HG03520 (cell line): ENCODE measurements at regions not wholly inside any gene's neighbourhood (a gene's known extent, or its start where the extent isn't known, plus 50 kb on each side); places are given as distances from the start of the nearest gene placed in this dataset.

Experiments used
- ATAC-seq: cut with Tn5 transposase; IDR thresholded peaks from one replicate; pipeline ENCODE4 v1.9.1; 2021; ENCODE audit warnings: mild to moderate bottlenecking, moderate library complexity; ENCODE audit not compliant: unreplicated experiment

DNA sequence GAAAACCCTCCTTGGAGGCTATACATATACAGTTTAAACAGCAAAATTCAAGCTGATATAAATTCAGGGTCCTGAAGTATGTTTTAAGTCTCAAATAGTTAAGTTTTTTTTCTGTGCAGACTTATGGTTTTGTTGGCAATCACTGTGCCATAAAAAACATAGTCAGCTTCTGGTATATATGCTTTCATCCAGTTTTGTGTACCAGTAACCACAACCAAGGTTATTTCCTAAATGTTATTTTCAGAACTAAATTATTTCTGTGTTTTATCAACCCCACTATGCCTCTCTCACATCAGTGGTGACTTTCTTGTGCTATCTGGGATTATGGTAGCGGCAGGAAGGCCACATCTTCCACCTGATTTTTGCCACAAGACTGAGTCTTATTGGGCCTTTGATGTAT, 107.7 kb upstream of the SMARCA2 start:
- ATAC-seq, result no peak

DNA sequence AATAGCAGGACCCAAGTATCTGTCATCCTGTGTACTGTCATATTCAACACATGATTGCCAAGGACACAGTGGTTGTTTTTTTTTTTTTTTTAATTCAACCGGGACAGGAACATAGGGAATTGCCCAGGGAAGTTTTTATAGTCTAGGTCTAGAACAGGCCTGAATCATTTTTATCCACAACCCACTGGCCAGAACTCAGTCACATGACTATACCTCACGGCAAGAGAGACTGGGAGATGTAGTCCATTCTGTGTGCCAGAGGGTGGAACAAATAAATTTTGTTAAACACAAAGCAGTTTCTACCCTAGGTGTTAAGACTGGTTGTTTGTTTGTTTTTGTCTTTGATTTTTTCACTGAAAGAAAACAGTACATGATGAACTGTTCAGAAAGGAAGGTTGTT, 105.8 kb upstream of the SMARCA2 start:
- no peak for ATAC-seq

DNA sequence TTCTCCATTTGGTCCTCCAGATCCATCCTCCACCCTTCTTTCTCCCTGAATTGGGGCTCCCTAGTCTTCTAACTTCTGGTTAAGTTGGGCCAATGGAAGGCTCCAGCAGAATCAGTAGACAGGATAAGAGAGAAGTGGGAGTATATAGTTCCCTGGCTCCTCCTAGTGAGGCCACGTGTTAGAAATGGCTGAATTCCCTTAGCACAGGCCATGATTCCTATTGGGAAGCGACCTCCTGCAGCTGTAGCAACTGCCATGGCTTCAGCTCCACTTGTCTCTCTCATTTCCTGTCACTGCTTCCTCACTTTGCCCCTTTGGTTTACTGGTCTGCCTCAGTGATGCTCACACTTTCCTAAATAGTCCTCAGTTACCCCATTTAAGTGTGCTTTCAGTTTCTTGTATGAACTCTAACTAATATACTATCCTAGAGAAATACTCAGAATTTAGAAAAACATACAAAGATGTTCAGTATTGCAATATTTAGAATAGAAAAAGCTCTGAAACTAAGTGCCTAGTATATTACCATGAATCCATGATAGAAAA, 104.8 kb upstream of the SMARCA2 start:
- ATAC-seq, result no peak

DNA sequence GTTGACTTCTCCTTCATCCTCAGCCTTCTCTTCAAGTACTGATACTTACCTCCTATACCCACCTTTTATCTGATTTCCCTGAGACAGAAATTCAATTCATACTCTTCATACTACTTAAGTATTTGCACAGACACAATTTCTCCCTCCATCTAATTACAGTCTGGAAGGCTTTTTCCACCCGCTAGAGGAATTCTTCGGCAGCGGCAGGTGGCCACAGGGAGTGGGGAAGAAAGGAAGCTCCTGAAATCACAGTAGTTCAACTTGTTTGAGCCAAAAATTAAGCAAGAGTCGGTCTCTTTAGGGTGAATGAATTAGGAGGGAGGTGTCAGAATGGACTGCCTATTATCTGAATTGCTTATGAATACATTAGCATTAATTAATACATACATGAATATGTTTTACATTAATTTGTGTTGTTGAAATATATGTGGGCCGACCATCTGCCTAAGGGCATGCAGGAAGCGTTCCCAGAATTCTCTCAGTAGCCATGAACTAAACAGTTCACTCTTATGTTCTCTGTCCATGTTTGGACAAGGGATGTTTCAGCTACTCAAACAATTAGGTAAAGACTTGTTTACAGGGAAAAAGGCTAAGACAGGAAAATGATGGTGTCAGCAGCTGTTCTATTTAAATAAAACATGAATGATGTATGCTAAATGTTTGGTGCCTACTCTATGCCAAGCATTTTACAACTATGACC, 101.4 kb upstream of the SMARCA2 start:
- no peak for ATAC-seq

DNA sequence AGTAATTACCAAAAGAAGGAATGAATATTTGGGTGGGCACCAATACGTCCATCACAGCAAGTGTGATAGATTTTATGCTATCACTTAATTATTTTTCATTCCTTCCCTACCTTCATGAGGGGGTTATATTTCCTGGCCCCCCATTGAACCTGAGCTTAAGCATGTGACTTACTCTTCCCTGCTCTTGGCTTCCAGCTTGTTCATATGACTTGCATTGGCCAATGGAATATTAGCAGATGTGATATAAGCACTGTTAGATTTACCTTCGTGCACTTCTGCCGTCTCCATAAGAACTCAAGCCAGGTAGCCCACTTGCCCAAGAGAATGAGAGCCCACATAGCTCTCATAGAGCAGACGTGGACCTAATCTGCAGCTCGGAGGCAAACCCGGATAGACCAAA, 99.1 kb upstream of the SMARCA2 start:
- ATAC-seq, result no peak

DNA sequence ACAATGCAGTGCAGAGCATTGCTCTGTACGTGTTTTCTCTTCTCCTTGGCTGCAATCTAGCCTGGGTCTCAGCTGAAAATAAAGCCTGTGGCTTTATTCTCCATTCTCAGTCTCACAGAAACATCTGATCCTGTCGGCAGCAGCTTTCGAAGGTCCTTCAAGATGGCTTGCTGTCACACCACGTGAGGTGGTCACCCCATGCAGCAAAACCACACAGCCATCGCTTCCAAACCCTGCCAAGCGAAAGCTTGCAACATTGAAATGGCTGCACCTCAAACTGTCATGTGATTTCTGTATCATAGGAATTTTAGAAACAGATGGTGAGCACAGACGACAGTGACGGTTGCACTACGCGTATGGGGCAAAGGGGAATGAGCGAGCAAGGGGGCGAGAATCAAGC, 98.5 kb upstream of the SMARCA2 start:
- no peak for ATAC-seq

DNA sequence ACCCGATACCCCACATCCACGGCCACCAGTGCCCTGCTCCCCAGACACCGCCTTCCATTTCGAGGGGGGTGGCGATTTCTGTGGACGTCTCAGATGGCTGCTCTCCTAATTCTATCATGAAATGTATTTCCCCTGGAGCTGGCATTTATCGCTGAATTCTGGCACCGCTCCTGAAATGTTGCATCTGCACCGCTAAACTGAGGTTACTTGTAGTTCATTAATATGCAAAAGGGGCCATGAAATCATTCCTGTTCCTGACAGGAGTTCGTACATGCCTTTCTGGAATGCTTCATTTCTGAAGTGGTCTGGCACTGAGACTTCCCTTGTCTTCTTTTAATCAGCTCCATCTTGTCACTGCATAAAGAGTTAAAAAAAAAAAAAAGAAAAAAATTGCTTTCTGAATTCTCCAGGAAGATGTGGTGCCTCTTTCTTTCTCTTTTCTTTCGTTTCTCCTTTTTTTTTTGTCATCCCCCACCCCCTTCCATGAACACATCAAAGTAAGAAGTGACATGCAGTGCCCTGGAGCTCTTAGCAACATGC, 97.7 kb upstream of the SMARCA2 start:
- no peak for ATAC-seq

DNA sequence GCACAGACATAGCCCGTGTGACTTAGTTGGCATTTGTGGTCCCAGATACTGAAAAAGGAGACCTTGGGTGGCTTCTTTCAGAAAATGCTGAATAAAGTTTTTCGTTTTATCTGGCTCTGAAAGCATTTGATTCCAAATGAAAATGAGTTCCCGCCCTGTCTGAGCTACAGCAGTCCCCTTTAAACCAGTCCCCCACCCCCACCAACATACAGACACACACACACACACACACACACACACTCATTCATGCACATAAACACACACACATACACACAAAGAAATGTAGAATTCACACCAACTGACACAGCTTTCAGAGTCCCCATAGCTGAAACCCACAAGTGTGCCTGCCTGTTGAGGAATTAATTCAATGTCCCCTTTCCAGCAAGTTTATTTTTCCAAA, 97.0 kb upstream of the SMARCA2 start:
- ATAC-seq, result no peak

DNA sequence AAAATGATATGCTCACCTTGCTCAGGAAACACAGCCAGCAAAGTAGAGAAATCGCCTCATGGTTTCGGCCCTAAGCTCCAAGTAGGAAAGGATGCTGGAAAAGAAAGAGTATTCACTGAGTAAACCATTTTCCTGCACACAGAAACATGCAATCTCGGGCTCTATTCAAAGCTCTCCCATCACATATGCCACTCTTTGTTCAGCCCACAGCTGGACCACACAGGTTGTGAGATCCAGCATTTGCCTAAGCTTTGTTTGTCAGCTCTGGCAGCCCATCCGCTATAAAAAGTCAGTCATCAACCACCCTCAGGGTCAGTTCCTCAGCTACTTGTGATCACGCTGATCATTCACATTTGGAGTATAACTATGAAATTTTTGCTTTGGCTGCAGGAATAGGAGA, 96.5 kb upstream of the SMARCA2 start:
- no peak for ATAC-seq

DNA sequence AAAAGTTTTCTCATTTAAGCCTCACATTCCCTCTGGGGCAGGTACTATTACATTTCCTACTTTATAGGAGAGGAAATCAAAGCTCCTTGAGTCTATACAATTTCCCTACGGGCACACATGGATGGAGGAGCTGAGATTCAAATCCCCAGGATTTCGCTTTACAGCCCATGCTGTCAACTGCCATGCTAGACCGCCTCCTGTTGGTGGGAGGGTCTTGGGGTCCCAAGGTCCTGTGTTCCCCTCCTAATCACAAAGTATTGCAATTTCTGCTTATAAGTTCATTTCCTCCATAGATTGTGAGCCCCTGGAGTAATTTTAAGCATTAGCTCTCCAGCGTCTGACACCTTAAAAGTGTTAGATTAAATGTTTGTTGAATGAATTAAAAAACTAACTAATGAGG, 95.9 kb upstream of the SMARCA2 start:
- no peak for ATAC-seq

DNA sequence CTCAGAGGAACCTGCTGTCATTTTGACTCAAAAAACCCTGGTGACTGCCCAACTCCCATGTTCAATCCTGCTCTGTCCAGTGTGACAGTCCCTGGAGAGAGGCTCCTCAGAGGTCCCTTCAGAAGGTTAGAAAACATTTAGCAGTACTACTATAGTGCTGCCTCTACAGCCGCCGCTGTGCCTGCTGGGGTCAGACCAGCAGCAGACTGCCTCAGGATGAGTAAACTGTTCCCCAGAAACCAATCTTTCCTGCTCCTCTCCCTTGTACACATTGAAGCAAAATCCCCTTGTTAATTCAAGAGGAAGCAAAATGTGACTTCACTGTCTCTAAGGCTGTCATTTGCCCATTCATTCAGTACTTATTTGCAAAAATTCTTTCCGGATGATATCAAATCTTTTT, 94.8 kb upstream of the SMARCA2 start:
- no peak for ATAC-seq

DNA sequence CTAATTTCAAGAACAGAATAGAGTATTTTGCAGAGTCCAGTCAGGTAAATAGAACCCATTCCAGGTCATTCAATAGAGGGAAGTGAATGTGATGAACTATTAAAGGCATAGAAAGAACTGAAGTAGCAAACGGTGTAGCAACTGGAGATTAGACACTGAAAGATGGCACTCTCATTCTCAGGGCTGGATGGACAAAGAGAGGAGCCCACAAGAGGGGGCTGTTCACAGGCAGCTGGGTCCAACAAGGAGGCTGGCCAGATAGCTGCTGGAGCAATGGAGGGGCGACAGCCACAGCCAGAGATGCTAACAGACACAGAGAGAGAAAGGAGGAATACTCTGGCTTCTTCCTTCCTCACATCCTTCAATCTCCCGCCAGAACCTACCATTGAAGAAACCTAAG, 93.1 kb upstream of the SMARCA2 start:
- ATAC-seq, result no peak

DNA sequence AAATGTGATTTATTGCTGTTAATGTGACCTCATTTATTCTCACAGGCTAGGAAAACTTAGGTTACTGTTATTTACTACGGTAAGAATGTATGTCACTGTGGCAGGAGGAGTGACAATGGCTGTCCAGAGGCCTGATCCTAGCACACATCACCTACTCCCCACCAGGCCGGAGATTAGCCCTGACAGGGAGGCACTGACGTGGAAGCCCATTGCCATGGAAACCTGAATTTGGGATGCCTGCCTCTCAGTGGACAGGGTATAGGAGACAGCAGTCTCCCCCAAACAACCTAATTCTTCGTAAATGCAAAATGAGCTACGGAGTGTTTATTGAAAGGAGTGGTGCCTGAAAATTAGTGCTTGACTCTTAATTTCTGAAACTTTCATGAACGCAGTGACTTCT, 87.6 kb upstream of the SMARCA2 start:
- no peak for ATAC-seq

DNA sequence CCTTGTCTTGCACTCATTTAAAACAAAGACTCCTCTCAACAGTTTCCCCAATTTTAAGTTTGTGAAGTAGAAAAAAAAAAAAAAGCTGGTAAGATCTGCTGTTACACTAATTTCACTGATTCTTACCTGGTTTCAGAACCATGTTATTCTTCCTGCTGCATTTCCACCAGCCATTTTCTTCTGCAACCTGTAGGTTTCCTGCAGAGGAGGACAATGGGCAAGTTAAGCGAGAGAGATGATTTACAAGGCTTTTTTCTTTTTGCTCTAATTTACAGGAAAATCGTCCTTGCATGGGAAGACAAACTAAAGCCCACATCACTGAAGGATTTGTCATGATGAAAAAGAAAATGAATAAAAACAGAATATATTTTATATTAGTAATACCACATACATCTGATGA, 86.0 kb upstream of the SMARCA2 start:
- ATAC-seq, result no peak

DNA sequence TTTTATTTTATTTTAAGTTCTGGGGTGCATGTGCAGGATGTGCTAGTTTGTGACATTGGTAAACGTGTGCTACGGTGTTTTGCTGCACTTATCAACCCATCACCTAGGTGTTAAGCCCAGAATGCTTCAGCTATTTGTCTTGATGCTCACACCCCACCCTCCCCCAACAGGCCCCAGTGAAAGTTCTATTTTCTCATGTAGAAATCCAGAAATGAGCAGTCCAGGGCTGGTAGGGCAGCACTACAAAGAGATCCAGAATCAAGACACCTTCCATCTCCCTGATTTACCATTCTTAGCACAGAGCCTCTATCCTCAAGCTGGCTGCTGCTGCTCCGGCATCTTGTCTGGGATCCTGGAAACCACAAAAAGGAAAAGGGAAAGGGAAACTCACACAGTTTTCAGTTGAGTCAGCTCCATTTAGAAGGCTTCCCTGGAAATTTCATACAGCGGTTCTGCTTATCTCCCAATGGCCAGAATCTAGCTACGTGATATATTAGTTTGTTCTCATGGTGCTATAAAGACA, 85.4 kb upstream of the SMARCA2 start:
- peak; percentile 43 for ATAC-seq

DNA sequence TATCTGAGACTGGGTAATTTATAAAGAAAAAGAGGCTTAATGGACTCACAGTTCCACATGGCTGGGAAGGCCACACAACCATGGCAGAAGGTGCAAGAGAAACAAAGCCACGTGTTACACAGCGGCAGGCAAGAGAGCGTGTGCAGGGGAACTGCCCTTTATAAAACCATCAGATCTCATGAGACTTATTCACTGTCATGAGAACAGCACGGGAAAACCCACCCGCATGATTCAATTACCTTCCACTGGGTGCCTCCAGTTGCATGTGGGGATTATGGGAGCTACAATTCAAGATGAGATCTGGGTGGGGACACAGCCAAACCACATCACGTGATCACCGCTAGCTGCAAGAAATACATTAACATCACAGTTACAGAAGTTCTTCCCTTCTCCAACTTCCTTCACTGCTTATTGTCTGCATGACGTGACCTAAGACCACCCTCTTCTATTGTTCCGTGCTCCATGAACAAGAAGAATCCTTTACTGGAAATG, 84.9 kb upstream of the SMARCA2 start:
- peak; percentile 52 for ATAC-seq

DNA sequence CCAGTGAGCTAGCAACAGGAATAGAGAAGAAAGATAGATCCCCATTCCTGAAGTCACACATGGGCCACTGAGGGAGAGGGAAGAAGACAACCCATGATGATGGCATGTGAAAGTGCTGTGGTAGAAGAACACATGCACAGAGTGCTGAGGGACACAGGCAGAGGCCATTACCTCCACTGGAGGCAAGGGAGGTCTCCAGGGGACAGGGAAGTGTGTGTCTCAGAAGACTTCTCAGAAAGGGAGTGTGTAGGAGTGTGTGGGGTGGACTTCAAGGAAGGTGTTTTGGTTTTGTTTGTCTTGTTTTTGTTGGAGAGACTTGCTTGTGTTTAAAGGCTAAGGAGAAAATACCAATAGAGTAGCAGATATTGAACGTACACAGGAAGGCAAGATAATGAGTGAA, 77.0 kb upstream of the SMARCA2 start:
- ATAC-seq, result no peak

DNA sequence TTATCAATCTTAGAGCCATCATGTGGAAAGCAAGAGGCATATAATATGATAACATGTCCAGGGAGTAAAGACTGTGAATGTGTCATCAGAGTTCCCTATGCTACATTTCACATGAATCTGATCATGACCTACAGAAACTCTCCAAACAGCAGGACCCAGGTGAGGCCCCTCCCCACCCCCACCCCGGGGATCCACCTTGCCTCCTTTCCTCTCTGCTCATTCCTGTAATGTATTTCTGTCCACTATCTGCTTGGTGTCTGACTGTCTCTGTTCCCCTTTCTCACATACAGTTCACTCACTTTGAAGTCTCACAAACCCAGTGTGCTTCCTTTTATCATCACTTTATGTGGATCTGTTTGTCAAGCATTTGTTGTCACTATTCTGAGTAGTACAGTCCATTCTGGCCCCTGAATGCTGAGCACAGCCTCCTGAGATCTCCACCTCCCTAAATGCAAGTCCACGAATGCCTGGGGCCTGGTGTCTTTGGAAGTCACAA, 76.4 kb upstream of the SMARCA2 start:
- ATAC-seq, result peak; percentile 60

DNA sequence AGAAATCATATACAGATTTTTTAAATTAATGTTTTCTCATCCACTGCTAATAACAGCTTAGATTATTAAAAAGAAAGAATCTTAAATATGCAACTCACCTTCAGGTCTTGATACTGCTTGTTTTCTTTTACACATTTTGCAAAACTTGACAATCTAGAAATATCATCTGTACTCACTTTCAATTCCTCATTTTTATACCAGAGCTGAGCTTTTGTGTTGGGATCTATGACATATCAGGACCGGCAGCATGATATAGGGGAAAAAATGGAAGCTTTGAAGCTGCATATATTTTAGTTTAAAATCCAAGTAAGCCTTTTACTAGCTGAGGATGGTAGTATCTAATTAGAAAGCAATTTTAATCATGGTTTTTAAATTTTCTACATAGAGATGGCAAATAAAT, 75.7 kb upstream of the SMARCA2 start:
- no peak for ATAC-seq

DNA sequence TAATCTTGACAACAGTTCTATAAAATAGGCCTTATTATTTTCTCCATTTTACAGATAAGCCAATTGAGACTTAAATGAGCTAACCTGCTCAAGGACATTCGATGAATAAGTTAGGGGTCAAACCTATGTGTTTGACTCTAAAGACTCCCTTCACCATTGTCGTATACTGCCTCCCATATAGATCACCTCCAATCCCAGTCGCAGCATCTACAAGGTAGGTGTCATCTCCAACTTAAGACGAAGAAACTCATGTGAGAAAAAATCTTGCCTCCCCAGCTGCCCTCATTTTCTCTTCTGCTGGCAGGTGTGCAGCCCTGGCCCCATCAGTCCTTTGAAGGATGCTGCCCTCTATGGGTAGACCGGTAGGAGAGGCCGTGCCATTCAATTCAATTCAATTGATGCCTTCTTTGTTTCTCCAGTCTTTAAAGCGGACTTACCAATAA, 75.2 kb upstream of the SMARCA2 start:
- ATAC-seq, result peak; percentile 81

DNA sequence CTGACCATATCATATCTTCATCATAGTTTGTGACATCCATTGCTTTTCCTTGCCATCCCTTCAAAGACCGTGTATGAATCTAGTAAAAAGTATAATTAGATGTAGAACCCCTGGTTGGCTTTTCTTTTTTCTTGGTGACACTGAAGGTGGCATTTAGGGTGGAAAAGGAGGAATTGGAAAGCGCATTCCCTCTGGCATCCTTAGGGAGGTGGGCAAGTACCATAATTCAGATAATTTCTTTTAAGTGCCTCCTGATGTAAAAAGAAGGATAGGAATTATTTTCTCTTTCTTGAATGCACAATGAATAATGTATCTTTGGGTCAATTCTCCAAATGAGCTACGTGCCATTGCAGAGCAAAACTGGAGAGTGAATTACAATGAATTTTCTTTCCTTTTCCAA, 73.2 kb upstream of the SMARCA2 start:
- no peak for ATAC-seq
